ENCODE measurements at regions not wholly inside any gene's neighbourhood (a gene's known extent, or its start where the extent isn't known, plus 50 kb on each side); places are given as distances from the start of the nearest gene placed in this dataset.

DNA sequence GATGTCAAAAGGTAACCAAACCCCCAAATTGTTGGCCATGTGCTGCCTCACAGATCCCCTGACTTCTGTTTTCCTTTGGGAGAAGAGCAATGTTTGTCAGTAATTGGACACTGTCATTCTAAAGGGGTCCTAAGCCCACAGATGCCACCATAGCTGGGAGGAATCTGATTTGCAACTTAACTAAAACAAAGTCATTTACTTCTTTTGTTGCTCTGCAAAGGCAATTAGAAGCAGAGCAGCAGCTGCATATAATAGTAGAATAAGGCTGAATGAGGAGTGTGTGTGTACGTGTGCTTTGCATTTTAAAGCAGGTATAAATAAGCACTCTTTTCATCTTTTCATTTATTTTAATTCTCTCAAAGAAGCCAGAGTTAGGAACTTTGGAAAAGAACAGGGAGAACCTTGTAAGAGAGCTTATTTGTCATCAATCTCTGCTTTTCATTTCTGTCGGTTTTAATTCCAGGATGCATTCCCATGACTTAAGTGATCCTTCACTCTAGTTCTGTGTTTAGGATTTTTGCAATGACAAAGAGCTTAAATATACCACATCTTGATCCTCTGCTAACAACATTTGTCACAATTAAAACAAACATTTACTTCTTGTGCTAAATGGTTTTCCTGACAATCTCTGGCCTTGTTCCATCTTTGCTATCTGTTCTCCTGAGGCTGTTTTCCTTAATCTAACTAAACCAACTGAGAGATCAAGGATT, 530.2 kb upstream of the CBLB start:
- TF ChIP-seq, protein P1, sequence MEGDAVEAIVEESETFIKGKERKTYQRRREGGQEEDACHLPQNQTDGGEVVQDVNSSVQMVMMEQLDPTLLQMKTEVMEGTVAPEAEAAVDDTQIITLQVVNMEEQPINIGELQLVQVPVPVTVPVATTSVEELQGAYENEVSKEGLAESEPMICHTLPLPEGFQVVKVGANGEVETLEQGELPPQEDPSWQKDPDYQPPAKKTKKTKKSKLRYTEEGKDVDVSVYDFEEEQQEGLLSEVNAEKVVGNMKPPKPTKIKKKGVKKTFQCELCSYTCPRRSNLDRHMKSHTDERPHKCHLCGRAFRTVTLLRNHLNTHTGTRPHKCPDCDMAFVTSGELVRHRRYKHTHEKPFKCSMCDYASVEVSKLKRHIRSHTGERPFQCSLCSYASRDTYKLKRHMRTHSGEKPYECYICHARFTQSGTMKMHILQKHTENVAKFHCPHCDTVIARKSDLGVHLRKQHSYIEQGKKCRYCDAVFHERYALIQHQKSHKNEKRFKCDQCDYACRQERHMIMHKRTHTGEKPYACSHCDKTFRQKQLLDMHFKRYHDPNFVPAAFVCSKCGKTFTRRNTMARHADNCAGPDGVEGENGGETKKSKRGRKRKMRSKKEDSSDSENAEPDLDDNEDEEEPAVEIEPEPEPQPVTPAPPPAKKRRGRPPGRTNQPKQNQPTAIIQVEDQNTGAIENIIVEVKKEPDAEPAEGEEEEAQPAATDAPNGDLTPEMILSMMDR (IDR thresholded peaks at IDR 0.05; ENCODE audit: low read depth, low read length), result no peak
- Histone ChIP-seq H3K4me3 (ENCODE audit: low read depth, low read length) (no peak overlapping the region), H3K27me3 (ENCODE audit: insufficient read depth, low read depth, severe bottlenecking) (no peaks in the 10 kb centered on the region), H3K36me3 (no peaks in the 10 kb centered on the region), H3K9me3 (ENCODE audit: severe bottlenecking) (no peaks in the 10 kb centered on the region), H3K27ac (no peak overlapping the region)
- DNase-seq, result no peak

DNA sequence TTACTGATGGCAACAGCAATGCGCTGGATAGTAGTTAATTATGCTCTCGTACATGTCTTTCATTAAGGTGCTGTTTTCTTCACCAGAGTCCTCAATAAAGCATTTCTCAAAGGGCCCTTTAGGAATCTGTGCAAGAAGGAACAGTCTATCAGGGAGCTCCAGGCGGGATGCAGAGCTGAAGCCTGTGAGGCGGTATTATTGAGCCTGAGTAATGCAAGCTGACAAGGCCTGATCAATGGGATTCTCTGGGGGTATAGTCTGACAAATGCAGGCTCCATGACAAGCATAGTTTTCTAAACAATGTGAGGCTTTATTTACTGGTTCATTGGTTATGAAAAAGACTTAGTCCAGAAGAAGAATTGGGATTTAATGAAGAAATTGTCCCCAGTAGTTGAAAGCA, 530.9 kb upstream of the CBLB start:
- no peaks in the 10 kb centered on the region for H3K36me3 ChIP-seq
- no peaks in the 10 kb centered on the region for H3K9me3 ChIP-seq (ENCODE audit: severe bottlenecking)
- H3K27me3 ChIP-seq (ENCODE audit: insufficient read depth, low read depth, severe bottlenecking), result no peaks in the 10 kb centered on the region
- DNase-seq, result peak; percentile 11
- H3K4me3 ChIP-seq (ENCODE audit: low read depth, low read length), result no peak overlapping the region
- H3K27ac ChIP-seq, result no peak overlapping the region
- TF ChIP-seq, protein P1 (IDR thresholded peaks at IDR 0.05; ENCODE audit: low read depth, low read length), result no peak

DNA sequence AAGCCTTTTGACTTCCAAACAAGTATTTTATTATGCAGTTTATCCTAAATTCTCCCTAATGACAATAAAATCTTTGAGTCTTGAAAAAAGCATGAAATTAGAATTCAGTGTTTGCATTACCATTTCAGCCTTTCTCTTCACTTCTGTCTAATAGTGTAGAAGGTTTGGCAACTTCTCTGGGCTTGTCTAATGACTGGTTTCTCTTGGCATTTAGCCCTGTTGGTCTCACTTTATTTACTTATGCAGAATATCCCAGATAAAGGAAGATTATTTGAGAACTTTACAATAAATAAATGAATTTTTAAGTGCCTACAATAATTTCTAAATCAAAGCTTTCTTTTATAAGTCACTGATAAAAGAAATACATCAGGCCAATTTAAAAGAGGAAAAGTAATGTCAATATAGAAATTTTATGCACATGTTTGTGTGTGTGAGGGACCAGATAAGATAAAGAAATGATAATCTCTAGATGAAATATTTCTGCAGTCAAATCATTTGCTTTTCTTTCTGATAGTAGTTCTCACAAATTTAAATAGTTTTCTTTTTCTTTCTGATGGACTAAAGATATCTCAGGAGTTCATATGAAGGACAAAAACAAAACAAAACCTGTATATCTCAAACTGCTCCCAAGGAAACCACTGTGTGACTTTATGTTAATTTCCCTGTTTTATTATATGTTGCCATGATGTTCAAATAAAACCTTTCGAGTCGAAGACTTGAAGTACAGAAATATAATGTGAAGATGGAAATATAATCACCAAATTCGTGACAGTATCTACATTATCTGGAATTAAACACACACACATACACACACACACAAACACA, 533.1 kb upstream of the CBLB start:
- TF ChIP-seq, protein P1 (IDR thresholded peaks at IDR 0.05; ENCODE audit: low read depth, low read length), result no peak
- Histone ChIP-seq H3K27me3 (ENCODE audit: insufficient read depth, low read depth, severe bottlenecking) (no peaks in the 10 kb centered on the region), H3K27ac (no peak overlapping the region), H3K9me3 (ENCODE audit: severe bottlenecking) (no peaks in the 10 kb centered on the region), H3K36me3 (no peaks in the 10 kb centered on the region), H3K4me3 (ENCODE audit: low read depth, low read length) (no peak overlapping the region)
- no peak for DNase-seq

DNA sequence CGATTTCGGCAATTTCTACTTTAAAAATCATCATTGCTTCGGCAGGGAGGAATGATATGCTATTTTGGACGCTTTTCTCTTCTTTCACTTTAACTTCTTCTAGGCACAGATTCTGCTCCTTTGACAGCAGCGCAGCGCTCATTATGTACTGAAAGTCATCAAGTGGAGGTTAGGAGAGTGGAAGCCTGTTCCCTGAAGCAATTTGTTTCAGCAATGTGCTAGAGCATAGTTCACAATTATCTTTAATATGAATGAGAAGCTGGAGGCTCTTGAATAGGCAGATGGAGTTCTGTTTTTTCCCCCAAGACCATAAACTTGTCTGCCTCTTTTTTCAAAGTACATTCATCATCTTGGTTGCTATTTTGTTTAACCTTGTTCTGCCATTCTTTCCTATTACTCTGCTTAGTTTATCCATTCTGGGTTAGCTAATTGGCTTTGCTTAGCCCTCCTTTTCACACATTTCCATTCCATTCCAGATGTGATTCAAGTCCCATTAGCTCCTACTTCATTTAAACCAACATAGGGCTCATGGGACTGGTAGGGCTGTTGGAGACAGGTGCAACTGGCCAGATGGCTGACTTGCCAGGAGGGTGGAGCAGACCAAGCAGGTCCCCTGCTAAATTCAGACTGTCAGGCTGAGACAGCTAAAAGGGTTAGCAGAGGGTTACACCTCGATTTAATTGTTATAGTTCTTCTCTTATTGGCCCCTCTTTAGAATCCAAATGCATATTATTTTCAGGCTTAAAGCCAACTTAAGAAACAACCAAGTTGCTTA, 534.7 kb upstream of the CBLB start:
- no peak for DNase-seq
- H3K36me3 ChIP-seq, result no peaks in the 10 kb centered on the region
- TF ChIP-seq, protein P1 (IDR thresholded peaks at IDR 0.05; ENCODE audit: low read depth, low read length), result no peak
- no peak overlapping the region for H3K4me3 ChIP-seq (ENCODE audit: low read depth, low read length)
- H3K27me3 ChIP-seq (ENCODE audit: insufficient read depth, low read depth, severe bottlenecking), result no peaks in the 10 kb centered on the region
- H3K9me3 ChIP-seq (ENCODE audit: severe bottlenecking), result no peaks in the 10 kb centered on the region
- no peak overlapping the region for H3K27ac ChIP-seq

DNA sequence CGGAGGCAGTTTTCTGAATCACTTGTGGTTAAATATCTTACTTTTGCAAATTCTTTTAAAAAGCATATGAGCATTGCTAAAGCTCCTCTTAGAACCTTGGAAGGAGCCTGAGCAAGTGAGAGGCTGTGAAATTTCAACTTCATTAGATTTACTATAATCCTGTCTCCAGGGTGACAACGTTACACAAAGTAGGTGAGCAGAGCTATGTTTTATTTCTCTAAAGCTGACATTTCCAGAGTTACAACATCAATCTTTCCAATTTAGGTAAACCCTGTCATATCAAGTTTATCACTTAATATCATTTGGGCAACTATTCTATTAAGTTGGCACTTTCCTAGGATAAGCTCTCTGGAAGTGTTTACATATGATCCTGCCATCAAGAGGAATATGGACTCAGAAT, 544.9 kb upstream of the CBLB start:
- DNase-seq, result no peak
- H3K27me3 ChIP-seq (ENCODE audit: insufficient read depth, low read depth, severe bottlenecking), result no peaks in the 10 kb centered on the region
- no peaks in the 10 kb centered on the region for H3K36me3 ChIP-seq
- TF ChIP-seq, protein P1 (IDR thresholded peaks at IDR 0.05; ENCODE audit: low read depth, low read length), result no peak
- H3K9me3 ChIP-seq (ENCODE audit: severe bottlenecking), result no peaks in the 10 kb centered on the region
- H3K4me3 ChIP-seq (ENCODE audit: low read depth, low read length), result no peak overlapping the region
- no peak overlapping the region for H3K27ac ChIP-seq
